Parathyroid adenoma (tissue), 2 donors: ENCODE measurements at regions not wholly inside any gene's neighbourhood (a gene's known extent, or its start where the extent isn't known, plus 50 kb on each side); places are given as distances from the start of the nearest gene placed in this dataset.

ENCODE experiments used
- H2AFZ ChIP-seq: fragments of 300-600 bp; sonication (generic); one replicate; pipeline ENCODE4 v1.7.0; 2017; ENCODE audit warnings: antibody characterized with exemption, mild to moderate bottlenecking
- H3K27ac ChIP-seq: fragments of 300-600 bp; sonication (generic); one replicate; pipeline ENCODE4 v1.7.0; 2017
- H3K27me3 ChIP-seq: fragments of 300-600 bp; sonication (generic); one replicate; pipeline ENCODE4 v1.7.0; 2017; ENCODE audit warnings: low read length; ENCODE audit not compliant: control insufficient read depth, insufficient read depth
- H3K36me3 ChIP-seq: fragments of 300-600 bp; sonication (generic); one replicate; pipeline ENCODE4 v1.7.0; 2017; ENCODE audit warnings: low read length; ENCODE audit not compliant: control insufficient read depth, insufficient read depth
- H3K4me1 ChIP-seq: fragments of 300-600 bp; sonication (generic); one replicate; pipeline ENCODE4 v1.7.0; 2017; ENCODE audit warnings: control low read depth
- H3K4me2 ChIP-seq: fragments of 300-600 bp; sonication (generic); one replicate; pipeline ENCODE4 v1.7.0; 2017; ENCODE audit warnings: low read length
- H3K4me3 ChIP-seq: fragments of 300-600 bp; sonication (generic); one replicate; pipeline ENCODE4 v1.7.0; 2017; ENCODE audit warnings: low read depth, low read length
- H3K79me2 ChIP-seq: fragments of 300-600 bp; sonication (generic); one replicate; pipeline ENCODE4 v1.7.0; 2017; ENCODE audit warnings: control low read depth
- H3K9ac ChIP-seq: fragments of 300-600 bp; sonication (generic); one replicate; pipeline ENCODE4 v1.7.0; 2017; ENCODE audit warnings: mild to moderate bottlenecking
- H3K9me3 ChIP-seq: fragments of 300-600 bp; sonication (generic); one replicate; pipeline ENCODE4 v1.7.0; 2017; ENCODE audit warnings: low read length; ENCODE audit not compliant: control insufficient read depth
- CTCF ChIP-seq: fragments of 300-600 bp; sonication (generic); IDR thresholded peaks from one replicate; pipeline ENCODE4 v1.7.0; 2017; ENCODE audit warnings: antibody characterized with exemption, mild to moderate bottlenecking
- donor health status: primary hyperparathyroidism.

GRCh38 chr21:25220954-25221353 lies 386.3 kb downstream of the MRPL39 start:
- H3K27me3 ChIP-seq, result no peaks in the 10 kb centered on the region
- H3K9ac ChIP-seq, result no peak overlapping the region
- H3K36me3 ChIP-seq, result no peaks in the 10 kb centered on the region
- no peaks in the 10 kb centered on the region for H3K9me3 ChIP-seq
- no peak overlapping the region for H3K27ac ChIP-seq
- no peaks in the 10 kb centered on the region for H3K4me1 ChIP-seq
- TF ChIP-seq CTCF, result no peak
- H2AFZ ChIP-seq, result no peak overlapping the region
- no peak overlapping the region for H3K4me3 ChIP-seq
- H3K79me2 ChIP-seq, result no peaks in the 10 kb centered on the region
- no peak overlapping the region for H3K4me2 ChIP-seq

DNA sequence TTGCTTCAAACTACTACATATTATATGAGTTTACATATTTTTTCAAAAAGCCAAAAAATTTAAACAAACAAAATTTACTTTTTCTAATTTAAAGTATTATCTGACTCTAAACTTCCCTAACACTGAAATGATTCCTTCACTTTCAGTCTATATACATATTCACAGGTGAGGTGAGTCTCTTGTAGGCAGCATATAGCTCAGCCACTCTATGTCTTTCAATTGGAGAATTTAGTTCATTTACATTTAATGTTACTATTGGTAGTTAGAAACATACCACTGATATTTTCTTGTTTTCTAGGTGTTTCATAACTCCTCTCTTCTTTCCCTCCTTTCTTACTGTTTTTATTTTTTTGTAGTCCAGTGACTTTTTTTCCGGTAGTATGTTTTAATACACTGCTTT lies 387.1 kb downstream of the MRPL39 start:
- H2AFZ ChIP-seq, result no peak overlapping the region
- no peaks in the 10 kb centered on the region for H3K9me3 ChIP-seq
- H3K4me2 ChIP-seq, result no peak overlapping the region
- H3K27ac ChIP-seq, result no peak overlapping the region
- H3K36me3 ChIP-seq, result no peaks in the 10 kb centered on the region
- no peaks in the 10 kb centered on the region for H3K27me3 ChIP-seq
- H3K4me3 ChIP-seq, result no peak overlapping the region
- H3K4me1 ChIP-seq, result no peaks in the 10 kb centered on the region
- no peak overlapping the region for H3K9ac ChIP-seq
- no peak for TF ChIP-seq CTCF
- no peaks in the 10 kb centered on the region for H3K79me2 ChIP-seq

DNA sequence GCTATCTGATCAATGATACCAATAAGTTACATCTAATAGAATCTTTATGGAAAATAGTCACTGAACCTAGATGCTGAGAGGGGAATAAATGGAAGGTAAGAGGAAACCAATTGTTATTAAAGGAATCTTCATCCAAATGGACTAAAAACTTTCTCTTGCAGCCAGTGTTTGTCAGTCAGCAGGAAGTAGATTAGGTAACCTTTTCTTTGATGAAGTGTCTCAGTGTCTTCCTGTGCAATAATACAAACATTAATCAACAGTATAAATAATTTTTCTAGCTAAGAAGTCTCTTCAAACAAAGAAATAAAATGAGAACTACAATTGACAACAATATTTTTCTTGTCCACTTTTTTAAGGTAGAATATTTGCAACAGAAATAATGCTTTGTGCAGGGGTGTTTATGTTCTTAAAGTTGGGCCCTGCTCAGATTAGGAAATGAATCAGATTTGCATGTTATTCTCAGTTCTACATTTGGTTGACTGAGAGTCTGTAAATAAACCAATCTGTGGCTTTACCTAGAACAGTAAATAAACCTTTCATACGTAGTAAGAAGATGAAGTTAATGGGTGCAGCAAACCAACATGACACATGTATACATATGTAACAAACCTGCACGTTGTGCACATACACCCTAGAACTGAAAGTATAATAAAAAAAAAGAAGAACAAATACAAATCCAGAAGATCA lies 391.4 kb downstream of the MRPL39 start:
- Histone ChIP-seq H3K9me3 (no peaks in the 10 kb centered on the region), H3K27ac (no peak overlapping the region), H3K79me2 (no peaks in the 10 kb centered on the region), H3K36me3 (no peaks in the 10 kb centered on the region), H2AFZ (no peak overlapping the region), H3K4me1 (no peaks in the 10 kb centered on the region), H3K4me2 (no peak overlapping the region), H3K27me3 (no peaks in the 10 kb centered on the region), H3K9ac (no peak overlapping the region), H3K4me3 (no peak overlapping the region)
- no peak for TF ChIP-seq CTCF

GRCh38 chr21:25214676-25215075 lies 392.6 kb downstream of the MRPL39 start:
- Histone ChIP-seq H3K27ac (no peak overlapping the region), H3K9me3 (no peaks in the 10 kb centered on the region), H3K36me3 (no peaks in the 10 kb centered on the region), H3K4me1 (no peaks in the 10 kb centered on the region), H3K4me3 (no peak overlapping the region), H3K4me2 (no peak overlapping the region), H3K27me3 (no peaks in the 10 kb centered on the region), H3K9ac (no peak overlapping the region), H3K79me2 (no peaks in the 10 kb centered on the region), H2AFZ (no peak overlapping the region)
- no peak for TF ChIP-seq CTCF

DNA sequence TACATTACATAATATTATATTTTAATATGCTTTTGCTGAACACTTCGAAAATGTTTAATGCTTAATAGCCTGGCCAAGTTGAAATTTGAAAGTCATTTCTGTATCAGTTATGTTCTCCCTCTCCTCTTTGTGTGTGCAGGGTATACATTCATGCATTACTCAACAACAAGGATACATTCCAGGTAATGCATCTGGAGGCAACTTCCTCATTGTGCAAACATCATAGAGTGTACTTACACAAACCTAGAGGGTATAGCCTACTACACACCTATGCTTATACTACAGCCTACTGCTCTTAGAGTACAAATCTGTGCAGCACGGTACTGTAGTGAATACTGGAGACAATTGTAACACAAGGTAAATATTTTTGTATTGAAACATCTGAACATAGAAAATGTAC lies 407.3 kb downstream of the MRPL39 start:
- TF ChIP-seq CTCF, result no peak
- no peak overlapping the region for H3K4me3 ChIP-seq
- H3K4me1 ChIP-seq, result no peaks in the 10 kb centered on the region
- H3K79me2 ChIP-seq, result no peaks in the 10 kb centered on the region
- H3K36me3 ChIP-seq, result no peaks in the 10 kb centered on the region
- no peaks in the 10 kb centered on the region for H3K9me3 ChIP-seq
- H3K4me2 ChIP-seq, result no peak overlapping the region
- H2AFZ ChIP-seq, result no peak overlapping the region
- no peaks in the 10 kb centered on the region for H3K27me3 ChIP-seq
- no peak overlapping the region for H3K27ac ChIP-seq
- H3K9ac ChIP-seq, result no peak overlapping the region
